ENCODE measurements at regions not wholly inside any gene's neighbourhood (a gene's known extent, or its start where the extent isn't known, plus 50 kb on each side); places are given as distances from the start of the nearest gene placed in this dataset.

DNA sequence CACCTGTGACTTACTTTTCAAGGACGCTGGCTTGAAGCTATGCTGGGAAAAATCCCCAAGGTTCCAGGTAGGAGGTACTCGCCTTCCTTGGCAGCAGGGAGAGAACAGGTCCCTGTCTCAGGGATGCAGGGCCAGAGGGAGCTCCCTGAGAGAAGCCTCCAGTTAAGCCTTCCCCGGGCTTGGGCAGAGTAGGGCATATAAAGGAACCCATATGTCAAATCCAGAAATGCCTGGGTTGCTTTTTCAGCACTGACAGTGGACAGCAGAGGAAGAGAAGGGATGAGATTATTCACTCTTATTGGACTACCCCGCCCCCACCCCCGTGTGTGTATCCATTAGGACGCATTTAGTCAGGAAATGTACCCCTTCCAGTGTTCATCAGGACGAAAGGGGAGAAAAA lies 89.3 kb upstream of the TEX51 start:
- Histone ChIP-seq H3K79me2 (ENCODE audit: insufficient read depth, low read length) (no peaks in the 10 kb centered on the region), H3K9ac (ENCODE audit: low read length) (no peak overlapping the region), H3K4me2 (ENCODE audit: low read length) (no peak overlapping the region), H3K36me3 (ENCODE audit: insufficient read depth, low read length) (no peaks in the 10 kb centered on the region; the same call in 1 of the 2 replicates), H4K20me1 (ENCODE audit: insufficient read depth, low read length) (no peaks in the 10 kb centered on the region), H3K4me1 (ENCODE audit: insufficient read depth, low read length, severe bottlenecking) (no peaks in the 10 kb centered on the region), H3K27me3 (ENCODE audit: insufficient read depth, low read length) (no peaks in the 10 kb centered on the region), H3K9me3 (ENCODE audit: low read length) (no peaks in the 10 kb centered on the region), H3K9me2 (ENCODE audit: low read depth, low read length) (no peaks in the 10 kb centered on the region), H3F3A (ENCODE audit: insufficient read depth, low read length) (no peaks in the 10 kb centered on the region), H3K4me3 (ENCODE audit: low read depth, low read length, poor library complexity, severe bottlenecking) (no peak overlapping the region), H3K27ac (ENCODE audit: low read depth, low read length, poor library complexity, severe bottlenecking) (no peak overlapping the region), H2AFZ (ENCODE audit: low read length) (no peak overlapping the region)
- TF ChIP-seq, protein P1, sequence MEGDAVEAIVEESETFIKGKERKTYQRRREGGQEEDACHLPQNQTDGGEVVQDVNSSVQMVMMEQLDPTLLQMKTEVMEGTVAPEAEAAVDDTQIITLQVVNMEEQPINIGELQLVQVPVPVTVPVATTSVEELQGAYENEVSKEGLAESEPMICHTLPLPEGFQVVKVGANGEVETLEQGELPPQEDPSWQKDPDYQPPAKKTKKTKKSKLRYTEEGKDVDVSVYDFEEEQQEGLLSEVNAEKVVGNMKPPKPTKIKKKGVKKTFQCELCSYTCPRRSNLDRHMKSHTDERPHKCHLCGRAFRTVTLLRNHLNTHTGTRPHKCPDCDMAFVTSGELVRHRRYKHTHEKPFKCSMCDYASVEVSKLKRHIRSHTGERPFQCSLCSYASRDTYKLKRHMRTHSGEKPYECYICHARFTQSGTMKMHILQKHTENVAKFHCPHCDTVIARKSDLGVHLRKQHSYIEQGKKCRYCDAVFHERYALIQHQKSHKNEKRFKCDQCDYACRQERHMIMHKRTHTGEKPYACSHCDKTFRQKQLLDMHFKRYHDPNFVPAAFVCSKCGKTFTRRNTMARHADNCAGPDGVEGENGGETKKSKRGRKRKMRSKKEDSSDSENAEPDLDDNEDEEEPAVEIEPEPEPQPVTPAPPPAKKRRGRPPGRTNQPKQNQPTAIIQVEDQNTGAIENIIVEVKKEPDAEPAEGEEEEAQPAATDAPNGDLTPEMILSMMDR (IDR thresholded peaks at IDR 0.05; ENCODE audit: low read length) = no peak
- TF ChIP-seq EZH2 (IDR thresholded peaks at IDR 0.05; ENCODE audit: borderline replicate concordance, low read length) = no peak

GRCh38 chr2:126810001-126810400 lies 88.7 kb upstream of the TEX51 start:
- no peak overlapping the region for H3K4me3 ChIP-seq (ENCODE audit: low read depth, low read length, poor library complexity, severe bottlenecking)
- TF ChIP-seq, protein P1 (IDR thresholded peaks at IDR 0.05; ENCODE audit: low read length) = no peak
- no peak for TF ChIP-seq EZH2 (IDR thresholded peaks at IDR 0.05; ENCODE audit: borderline replicate concordance, low read length)
- H3F3A ChIP-seq (ENCODE audit: insufficient read depth, low read length) = no peaks in the 10 kb centered on the region
- H3K36me3 ChIP-seq (ENCODE audit: insufficient read depth, low read length) = no peaks in the 10 kb centered on the region; the same call in 1 of the 2 replicates
- H3K79me2 ChIP-seq (ENCODE audit: insufficient read depth, low read length) = no peaks in the 10 kb centered on the region
- no peak overlapping the region for H2AFZ ChIP-seq (ENCODE audit: low read length)
- no peak overlapping the region for H3K9ac ChIP-seq (ENCODE audit: low read length)
- H3K27me3 ChIP-seq (ENCODE audit: insufficient read depth, low read length) = no peaks in the 10 kb centered on the region
- H3K4me2 ChIP-seq (ENCODE audit: low read length) = no peak overlapping the region
- no peaks in the 10 kb centered on the region for H3K9me3 ChIP-seq (ENCODE audit: low read length)
- no peaks in the 10 kb centered on the region for H3K9me2 ChIP-seq (ENCODE audit: low read depth, low read length)
- no peaks in the 10 kb centered on the region for H3K4me1 ChIP-seq (ENCODE audit: insufficient read depth, low read length, severe bottlenecking)
- H3K27ac ChIP-seq (ENCODE audit: low read depth, low read length, poor library complexity, severe bottlenecking) = no peak overlapping the region
- no peaks in the 10 kb centered on the region for H4K20me1 ChIP-seq (ENCODE audit: insufficient read depth, low read length)

- Histone ChIP-seq H3K4me2 (ENCODE audit: low read length) (no peak overlapping the region), H3K9me2 (ENCODE audit: low read depth, low read length) (no peaks in the 10 kb centered on the region), H3K4me3 (ENCODE audit: low read depth, low read length, poor library complexity, severe bottlenecking) (no peak overlapping the region), H3K36me3 (ENCODE audit: insufficient read depth, low read length) (no peaks in the 10 kb centered on the region; the same call in 1 of the 2 replicates), H3K9ac (ENCODE audit: low read length) (no peak overlapping the region), H3F3A (ENCODE audit: insufficient read depth, low read length) (no peaks in the 10 kb centered on the region), H3K9me3 (ENCODE audit: low read length) (no peaks in the 10 kb centered on the region), H2AFZ (ENCODE audit: low read length) (no peak overlapping the region), H3K79me2 (ENCODE audit: insufficient read depth, low read length) (no peaks in the 10 kb centered on the region), H3K27me3 (ENCODE audit: insufficient read depth, low read length) (no peaks in the 10 kb centered on the region), H3K27ac (ENCODE audit: low read depth, low read length, poor library complexity, severe bottlenecking) (no peak overlapping the region), H4K20me1 (ENCODE audit: insufficient read depth, low read length) (no peaks in the 10 kb centered on the region), H3K4me1 (ENCODE audit: insufficient read depth, low read length, severe bottlenecking) (no peaks in the 10 kb centered on the region)
- TF ChIP-seq, protein P1 (IDR thresholded peaks at IDR 0.05; ENCODE audit: low read length) = no peak
- TF ChIP-seq EZH2 (IDR thresholded peaks at IDR 0.05; ENCODE audit: borderline replicate concordance, low read length) = no peak
Observed at GRCh38 chr2:126811101-126811500, 87.6 kb upstream of the TEX51 start.

Measured in OCI-LY1 (cell line).